Coronary artery (tissue), 2 donors: ENCODE measurements at regions not wholly inside any gene's neighbourhood (a gene's known extent, or its start where the extent isn't known, plus 50 kb on each side); places are given as distances from the start of the nearest gene placed in this dataset.

Experiments
- DNase-seq: peaks from one replicate; pipeline ENCODE4 v3.0.0-alpha.2; 2017; ENCODE audit warnings: low spot score
- H3K27ac ChIP-seq, 2 donors: fragments of 200-600 bp; sonication (generic); one replicate each; pipeline ENCODE4 v1.5.1; 2016 to 2019
- H3K4me3 ChIP-seq: fragments of 200-600 bp; sonication (generic); 2 replicates; pipeline ENCODE4 v1.5.1; 2016; ENCODE audit warnings: mild to moderate bottlenecking, moderate library complexity
- TF ChIP-seq, protein P1 (sequence below): fragments of 200-600 bp; sonication (generic); IDR thresholded peaks from one replicate; pipeline ENCODE4 v1.5.1; 2019; ENCODE audit warnings: antibody characterized with exemption

DNA sequence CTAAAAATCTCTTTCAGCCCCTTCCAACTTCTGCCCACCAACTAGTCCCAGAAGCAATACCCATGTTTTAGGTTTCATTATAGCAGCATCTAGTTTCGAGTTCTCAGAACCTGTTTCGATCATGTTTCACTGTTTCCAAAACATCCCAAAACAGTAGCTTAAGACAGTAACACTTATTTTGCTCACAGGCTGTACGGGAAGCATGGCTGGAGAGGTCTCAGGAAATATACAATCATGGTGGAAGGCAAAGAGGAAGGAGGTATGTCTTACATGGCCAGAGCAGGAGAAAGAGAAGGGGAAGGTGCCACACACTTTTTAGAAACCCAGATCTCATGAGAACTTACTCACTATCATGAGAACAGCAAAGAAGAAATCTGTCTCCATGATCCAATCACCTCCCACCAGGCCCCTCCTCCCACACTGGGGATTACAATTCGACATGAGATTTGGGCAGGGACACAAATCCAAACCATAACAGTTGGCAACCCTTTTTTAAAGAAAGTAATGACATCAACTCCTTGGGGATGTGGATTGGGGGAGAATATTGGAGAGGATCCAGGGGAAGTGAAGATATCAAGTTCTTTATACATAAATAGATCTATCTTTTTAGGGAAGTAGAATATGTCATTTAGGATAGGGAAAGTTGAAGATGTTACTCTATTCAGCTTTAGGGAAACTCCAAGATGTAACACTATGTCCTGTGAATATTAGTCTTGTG is 269.9 kb upstream of the PLEKHG7 start:
- H3K27ac ChIP-seq, result no peak overlapping the region
- DNase-seq, result no peak
- no peak overlapping the region for H3K4me3 ChIP-seq
- TF ChIP-seq, protein P1, sequence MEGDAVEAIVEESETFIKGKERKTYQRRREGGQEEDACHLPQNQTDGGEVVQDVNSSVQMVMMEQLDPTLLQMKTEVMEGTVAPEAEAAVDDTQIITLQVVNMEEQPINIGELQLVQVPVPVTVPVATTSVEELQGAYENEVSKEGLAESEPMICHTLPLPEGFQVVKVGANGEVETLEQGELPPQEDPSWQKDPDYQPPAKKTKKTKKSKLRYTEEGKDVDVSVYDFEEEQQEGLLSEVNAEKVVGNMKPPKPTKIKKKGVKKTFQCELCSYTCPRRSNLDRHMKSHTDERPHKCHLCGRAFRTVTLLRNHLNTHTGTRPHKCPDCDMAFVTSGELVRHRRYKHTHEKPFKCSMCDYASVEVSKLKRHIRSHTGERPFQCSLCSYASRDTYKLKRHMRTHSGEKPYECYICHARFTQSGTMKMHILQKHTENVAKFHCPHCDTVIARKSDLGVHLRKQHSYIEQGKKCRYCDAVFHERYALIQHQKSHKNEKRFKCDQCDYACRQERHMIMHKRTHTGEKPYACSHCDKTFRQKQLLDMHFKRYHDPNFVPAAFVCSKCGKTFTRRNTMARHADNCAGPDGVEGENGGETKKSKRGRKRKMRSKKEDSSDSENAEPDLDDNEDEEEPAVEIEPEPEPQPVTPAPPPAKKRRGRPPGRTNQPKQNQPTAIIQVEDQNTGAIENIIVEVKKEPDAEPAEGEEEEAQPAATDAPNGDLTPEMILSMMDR, result no peak

DNA sequence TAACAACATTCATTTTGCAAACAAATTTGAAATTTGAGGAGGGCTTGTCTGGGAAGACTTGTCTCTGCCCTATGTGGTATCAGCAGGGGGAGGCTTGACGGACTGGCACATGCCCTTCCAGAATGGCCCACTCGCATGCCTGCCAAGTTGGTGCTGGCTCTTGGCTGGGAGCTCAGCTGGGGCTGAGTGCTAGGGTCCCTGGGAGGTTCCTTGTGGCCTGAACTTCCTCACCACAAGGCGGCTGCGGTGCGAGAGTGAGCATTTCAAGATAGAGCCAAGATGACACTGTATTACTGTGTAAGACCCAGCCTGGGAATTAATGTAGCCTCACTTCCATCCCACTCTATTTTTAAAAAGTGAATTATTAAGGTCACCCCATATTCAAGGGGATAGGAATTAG is 271.6 kb upstream of the PLEKHG7 start:
- TF ChIP-seq, protein P1, result no peak
- H3K4me3 ChIP-seq, result no peak overlapping the region
- H3K27ac ChIP-seq, result no peak overlapping the region
- DNase-seq, result no peak

DNA sequence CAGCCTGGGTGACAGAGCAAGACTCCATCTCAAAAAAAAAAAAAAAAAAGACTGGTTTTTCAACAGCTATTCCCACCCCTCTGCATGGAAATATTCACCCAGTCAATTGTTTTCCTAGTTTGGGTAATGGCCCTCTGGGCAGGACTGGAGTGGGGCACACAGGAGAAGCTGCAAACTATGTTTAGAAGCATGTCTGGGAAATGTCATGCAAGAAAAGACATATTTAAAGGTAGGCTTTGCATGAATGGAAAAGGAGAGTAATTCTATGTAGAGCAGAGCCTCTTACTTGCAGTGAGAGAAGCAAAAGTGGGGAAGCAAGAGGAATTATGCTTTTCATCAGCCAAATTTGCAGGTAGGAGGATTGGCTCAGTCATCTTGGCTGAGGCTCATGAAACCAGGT is 276.5 kb upstream of the PLEKHG7 start:
- TF ChIP-seq, protein P1, result no peak
- no peak for DNase-seq
- Histone ChIP-seq H3K27ac (no peak overlapping the region), H3K4me3 (no peak overlapping the region)

DNA sequence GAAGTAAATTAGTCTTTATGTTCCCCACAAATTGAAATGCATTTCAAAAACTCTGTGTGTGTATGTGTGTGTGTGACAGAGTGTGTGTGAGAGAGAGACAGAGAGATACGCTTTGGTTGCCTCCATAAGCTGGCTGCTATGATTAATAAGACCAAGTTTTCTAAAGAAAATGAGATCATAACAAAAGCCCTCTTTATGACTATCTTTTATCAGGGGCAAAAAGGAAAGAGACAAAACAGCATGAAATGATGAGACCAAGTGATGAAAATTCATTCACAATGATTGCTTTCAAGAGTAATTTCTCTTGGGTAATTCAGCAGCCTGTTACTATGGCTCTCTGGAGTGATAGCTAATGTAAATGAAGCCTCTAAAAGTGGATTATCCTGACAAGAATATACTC is 277.6 kb upstream of the PLEKHG7 start:
- no peak for DNase-seq
- TF ChIP-seq, protein P1, result no peak

DNA sequence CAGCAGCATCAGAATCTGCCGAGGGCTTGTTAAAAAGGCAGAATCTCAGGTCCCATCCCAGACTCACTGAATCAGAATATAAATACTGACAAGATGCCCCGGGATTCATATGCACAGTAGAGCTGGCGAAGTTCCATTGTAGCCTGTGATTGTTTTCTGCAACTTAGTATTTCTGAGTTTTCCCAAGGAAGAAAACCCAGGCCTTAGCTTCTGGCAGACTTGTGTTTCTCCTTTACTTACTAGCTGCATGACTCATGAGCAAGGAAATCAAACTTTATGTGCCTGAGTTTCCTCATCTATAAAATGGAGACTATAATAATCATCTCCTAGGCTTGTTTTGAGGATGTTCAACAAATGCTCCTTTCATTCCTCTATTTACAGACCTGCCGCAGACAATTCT is 278.5 kb upstream of the PLEKHG7 start:
- no peak overlapping the region for H3K27ac ChIP-seq
- TF ChIP-seq, protein P1, result no peak
- no peak for DNase-seq

More for the DNA sequence above, 277.6 kb upstream of the PLEKHG7 start:
- Histone ChIP-seq H3K4me3 (no peak overlapping the region), H3K27ac (no peak overlapping the region)

DNA sequence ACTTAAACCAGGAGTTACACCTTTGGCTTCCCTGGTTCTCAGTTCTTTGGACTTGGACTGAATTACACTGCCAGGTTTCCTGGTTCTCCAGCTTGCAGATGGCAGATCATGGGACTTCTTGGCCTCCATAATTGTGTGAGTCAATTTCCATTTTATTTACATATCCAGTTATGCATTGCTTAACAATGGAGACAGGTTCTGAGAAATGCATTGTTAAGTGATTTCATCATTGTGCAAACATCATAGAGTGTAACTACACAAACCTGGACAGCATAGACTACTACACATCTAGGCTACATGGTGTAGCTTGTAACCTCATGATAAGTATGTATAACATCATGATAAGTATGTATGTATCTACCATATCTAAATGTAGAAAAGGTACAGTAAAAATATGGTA is 276.1 kb upstream of the BTG1 start:
- DNase-seq, result no peak
- H3K4me3 ChIP-seq, result no peak overlapping the region
- TF ChIP-seq, protein P1, result no peak
- H3K27ac ChIP-seq, result no peak overlapping the region

More for the DNA sequence above, 278.5 kb upstream of the PLEKHG7 start:
- no peak overlapping the region for H3K4me3 ChIP-seq

DNA sequence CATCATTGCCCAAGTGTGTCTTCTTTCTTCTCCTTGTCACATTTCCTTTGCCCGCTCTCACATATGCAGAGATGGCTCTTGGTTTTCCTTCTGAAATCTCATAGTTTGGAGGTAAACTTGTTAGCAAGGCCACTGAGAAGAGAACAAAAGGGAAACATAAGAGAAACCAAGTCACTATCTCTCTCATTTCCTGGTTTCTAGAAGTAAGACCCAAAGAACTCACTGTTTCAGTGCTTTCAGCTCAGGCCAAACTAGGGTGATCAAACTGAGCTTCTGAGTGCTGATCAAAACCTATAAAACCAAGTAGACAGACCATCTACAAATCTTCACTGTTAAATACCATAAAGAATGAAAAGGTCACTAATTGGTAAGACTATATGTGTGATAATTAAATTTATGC is 275.4 kb upstream of the BTG1 start:
- Histone ChIP-seq H3K4me3 (no peak overlapping the region), H3K27ac (no peak overlapping the region)
- TF ChIP-seq, protein P1, result no peak
- DNase-seq, result no peak
